Endometrium (tissue), 2 donors: ENCODE measurements at regions not wholly inside any gene's neighbourhood (a gene's known extent, or its start where the extent isn't known, plus 50 kb on each side); places are given as distances from the start of the nearest gene placed in this dataset.

Experiments used
- FAIRE-seq: peaks from 2 replicates; lab custom pipeline; 2012; peaks lifted over from hg19 to GRCh38; lab: Jason Lieb, UNC
- donor health status: control.
- donor health status: control.

GRCh38 chr22:49169074-49169744 lies 658.5 kb downstream of the BRD1 start:
- FAIRE-seq = no peak

DNA sequence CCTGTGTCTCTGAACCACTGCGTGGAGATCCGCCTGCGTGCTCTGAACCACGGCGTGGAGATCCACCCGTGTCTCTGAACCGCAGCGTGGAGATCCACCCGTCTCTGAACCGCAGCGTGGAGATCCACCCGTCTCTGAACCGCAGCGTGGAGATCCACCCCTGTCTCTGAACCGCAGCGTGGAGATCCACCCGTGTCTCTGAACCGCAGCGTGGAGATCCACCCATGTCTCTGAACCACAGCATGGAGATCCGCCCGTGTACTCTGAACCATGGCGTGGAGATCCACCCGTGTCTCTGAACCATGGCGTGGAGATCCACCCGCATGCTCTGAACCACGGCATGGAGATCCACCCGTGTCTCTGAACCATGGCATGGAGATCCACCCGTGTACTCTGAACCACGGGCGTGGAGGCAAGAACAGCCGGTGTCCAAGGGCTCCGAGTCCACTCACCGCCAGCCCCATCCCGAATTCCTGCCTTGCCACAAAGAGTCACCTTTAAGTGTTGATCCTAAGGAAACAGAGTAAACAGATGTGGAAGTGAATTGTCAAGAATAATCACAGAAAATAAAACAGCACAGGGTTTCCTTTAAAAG lies 659.4 kb downstream of the BRD1 start:
- FAIRE-seq = no peak

DNA sequence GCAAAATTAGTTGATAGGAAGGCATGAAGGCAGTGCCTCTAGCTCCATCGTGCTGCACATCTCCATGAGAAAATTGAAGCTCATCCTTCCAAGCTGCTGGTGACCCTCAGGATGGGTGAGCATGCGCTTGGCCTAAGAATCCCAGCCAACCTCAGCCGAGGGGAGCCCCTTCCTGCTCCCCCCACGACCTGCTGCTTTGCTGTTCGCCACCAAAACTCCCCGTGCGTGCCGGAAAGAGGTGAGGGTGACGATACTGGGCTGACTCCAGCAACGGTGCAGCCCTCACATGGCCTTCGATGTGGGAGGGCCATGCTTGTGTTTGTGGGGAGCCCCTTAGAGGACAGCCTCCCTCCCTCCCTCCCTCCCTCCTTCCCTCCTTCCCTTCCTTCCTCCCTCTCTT lies 660.9 kb downstream of the BRD1 start:
- no peak for FAIRE-seq

DNA sequence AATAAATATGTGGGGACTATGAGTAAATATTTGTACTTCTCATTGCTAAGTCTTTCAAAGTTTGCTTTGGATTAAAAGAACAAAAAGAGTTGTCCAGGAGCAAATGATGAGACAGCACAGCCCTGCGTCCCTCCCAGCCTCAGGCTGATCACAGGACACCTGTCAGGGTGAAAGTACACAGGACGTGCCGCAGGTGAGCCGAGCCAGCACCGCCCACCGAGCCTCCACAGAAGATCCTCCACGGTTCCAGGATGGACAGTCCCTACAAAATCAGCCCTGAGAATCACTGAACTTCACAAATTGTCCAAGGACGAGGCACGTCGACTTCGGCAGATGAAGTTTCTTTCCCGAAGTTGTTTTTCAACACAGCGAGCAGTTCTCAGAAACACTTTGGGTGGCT lies 661.5 kb downstream of the BRD1 start:
- FAIRE-seq = no peak

- no peak for FAIRE-seq
Measured at GRCh38 chr22:49164773-49165320, 662.8 kb downstream of the BRD1 start.

- FAIRE-seq = no peak
Measured at GRCh38 chr22:49163960-49164690, 663.5 kb downstream of the BRD1 start.

DNA sequence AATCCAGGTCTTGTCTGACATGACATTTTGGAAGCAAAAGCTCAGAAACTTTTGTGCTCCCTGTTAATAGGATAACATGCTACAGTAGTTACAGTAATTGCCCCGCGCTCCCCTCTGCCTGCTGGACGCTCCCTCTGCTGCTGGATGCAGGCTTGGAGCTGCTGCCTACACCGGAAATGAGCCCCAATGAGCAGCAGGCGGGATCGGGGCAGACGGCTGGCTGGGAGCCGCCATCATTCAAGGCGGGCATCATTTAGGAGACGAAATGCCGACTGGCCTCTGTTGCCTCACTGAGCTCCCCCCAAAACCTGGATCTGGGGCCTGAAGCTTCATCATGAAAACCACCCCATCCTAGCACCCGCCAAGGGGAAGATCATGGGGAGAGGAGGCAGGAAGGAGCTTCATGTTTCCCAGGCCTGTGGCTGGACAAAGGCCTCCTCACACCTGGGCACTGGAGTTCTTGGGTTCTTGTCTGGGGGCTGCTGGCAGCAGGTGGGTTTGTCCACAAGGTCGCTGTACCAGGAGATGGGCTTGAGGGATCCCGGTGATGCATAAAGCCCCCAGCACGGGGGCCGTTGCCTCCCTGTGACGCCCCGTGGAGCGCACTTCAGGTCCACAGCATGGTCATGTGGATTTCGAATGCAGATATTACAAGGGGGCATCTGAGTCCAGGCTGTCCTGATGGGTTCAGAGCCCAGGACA lies 664.3 kb downstream of the BRD1 start:
- FAIRE-seq = no peak

DNA sequence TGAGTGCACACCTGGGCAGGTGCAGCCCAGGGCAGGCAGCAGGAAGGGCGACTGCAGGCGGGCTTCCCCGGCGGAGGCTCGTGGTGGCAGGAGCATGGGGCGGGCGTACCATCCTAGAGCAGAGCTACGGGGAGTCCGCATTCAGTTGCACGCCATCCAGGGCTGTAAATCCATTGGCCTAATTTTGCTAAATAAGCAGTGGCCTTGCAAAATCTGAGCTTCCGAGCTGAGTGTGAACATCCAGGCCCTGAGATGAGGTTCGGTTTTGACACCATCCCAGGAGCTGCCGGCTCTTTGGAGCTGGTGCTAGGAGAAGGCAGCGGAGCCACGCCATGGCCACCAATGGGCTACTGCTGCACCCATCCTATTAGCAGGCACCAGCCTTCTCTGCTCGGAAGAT lies 664.8 kb downstream of the BRD1 start:
- no peak for FAIRE-seq

GRCh38 chr22:49161002-49161850 lies 666.4 kb downstream of the BRD1 start:
- FAIRE-seq = no peak

DNA sequence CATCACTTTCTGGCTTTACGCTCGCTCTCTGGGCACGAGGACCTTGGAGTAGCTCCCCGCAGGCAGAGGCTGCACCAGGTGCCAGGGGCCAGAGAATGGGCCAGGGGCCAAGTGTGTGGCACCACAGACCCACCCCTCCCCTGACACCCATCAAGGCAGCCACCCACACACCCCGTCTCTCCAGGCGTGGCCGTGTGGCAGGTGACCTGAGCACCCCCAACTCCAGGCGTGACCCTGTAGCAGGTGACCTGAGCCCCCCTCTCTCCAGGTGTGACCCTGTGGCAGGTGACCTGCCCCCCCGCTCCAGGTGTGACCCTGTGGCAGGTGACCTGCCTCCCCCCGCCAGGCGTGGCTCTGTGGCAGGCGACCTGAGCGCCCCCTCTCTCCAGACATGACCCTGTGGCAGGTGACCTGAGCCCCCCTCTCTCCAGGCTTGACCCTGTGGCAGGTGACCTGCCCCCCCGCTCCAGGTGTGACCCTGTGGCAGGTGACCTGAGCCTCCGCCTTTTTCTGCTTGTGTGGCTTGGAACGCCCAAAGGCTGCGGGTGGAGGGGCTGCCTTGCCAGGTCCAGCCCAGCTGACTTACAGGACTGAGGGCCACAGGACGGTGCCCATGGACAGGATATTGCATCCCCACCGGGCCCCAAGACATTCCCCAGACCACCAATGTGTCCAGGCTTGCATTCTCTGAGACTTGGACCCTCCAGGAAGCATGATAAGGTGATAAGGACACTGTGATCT lies 667.2 kb downstream of the BRD1 start:
- FAIRE-seq = no peak

DNA sequence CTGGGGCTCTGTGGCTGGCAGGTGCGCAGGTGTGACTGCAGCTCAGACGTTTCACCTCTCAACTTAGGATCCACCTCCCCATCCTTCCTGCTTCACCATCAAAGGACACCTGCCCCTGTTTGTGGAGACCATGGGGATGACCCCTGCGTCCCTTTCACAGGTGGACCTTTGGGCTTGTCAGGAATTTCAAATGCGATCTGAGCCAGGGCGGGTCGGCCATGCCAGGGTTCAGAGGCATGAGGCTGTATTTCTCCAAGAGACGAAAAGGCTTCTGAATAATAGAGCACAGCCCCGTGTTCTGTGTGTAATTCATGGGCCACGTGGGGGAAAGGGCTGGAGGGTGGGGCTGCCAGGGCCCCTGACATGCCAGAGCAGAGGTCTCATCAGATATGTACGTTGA lies 668.0 kb downstream of the BRD1 start:
- no peak for FAIRE-seq

DNA sequence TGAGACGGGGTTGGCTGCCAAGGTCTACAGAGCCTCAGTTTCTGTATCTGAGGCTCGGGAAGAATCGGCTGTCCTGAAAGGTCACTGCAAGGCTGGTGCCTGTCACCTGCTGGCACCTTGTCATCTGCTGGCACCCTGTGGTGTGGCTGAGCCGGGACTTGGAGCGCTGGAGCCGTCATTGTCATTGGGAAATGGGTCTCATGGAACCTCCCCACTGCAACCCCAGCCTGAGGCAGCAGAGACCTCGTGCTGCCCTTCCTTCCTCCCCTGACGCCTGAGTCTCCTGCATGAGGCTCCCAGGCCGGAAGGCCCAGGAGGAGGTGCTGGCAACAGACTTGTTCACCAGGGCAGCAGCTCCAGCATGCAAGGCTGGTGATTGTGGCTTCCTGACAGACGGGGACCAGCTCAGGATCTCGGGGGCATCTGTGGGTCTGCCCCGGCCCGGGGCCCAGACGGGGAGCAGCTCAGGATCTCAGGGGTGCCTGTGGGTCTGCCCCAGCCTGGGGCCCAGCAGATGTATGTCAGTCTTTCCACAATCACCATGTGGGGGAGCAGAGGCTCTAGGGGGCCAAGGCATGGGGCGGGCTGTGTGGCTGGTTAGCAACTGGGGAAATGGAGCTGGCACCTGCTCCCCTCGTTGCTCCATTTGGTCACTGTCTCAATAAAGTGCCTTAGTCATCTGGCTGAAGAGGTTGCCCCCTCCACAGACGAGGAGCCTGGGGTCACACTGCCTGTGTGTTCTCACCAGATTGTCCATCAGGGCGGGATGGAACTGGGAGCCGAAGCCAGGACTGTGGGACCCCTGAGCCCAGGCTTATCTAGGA lies 668.7 kb downstream of the BRD1 start:
- FAIRE-seq = no peak

DNA sequence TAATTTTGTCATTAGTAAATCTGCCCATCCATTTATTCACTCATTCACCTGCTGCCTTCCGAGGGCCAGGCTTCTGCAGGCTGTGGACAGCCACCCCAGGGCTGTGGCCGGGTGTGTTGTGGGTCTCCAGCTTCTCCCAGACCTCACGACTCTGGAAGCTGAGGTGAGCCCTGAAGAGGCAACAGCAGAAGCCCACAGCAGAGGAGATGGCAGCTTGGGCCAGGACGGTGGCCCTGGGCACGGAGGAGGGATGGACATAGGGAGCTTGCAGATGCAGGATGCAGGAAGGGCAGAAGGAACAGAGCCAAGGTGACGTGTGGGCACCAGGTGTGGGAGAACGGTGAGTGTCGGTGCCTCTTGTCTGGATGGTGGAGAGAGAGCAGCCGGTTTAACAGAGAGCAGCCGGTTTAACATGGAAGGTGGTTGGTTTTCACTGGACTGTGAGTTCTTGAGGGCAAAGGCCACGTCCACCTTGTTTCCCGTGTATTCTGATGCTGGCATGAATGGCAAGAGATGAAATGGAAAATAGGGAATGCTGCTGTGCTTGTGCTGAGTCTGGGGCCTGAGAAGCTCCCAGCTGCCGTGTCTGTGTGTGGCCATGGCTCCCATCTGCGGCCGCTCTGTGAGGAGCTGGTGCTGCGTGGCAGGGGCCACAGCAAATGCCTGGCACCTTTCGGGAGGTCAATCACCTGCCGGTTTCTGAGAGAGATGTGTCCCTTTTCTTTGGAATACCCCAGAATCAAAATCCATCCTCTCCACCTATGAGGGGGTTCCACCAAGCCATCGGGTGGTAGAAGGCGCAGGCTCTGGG lies 669.9 kb downstream of the BRD1 start:
- no peak for FAIRE-seq

GRCh38 chr22:49156662-49157285 lies 670.9 kb downstream of the BRD1 start:
- FAIRE-seq = no peak

GRCh38 chr22:49155770-49156580 lies 671.7 kb downstream of the BRD1 start:
- FAIRE-seq = no peak

GRCh38 chr22:49155039-49155769 lies 672.5 kb downstream of the BRD1 start:
- no peak for FAIRE-seq

DNA sequence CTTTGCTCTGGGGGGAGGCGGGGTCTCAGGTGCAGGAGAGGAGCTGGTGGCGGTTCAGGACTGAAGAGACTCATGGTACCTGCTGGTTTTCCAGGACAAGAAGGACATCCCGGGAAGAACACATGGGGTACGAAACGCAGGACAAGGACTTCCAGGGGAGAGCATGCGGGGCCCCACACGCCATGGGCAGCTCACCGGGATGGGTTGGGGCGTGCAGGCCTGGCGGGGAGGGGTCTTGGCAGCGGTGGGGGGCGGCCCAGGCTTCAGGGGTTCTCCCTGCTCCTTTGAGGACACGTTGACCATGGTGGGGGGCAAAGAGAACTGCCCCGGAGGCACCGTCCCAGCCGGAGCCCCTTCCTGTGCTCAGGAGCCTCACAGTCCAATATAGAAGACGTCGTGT lies 673.2 kb downstream of the BRD1 start:
- no peak for FAIRE-seq
